Peyer's patch (tissue), 4 donors: ENCODE measurements at regions not wholly inside any gene's neighbourhood (a gene's known extent, or its start where the extent isn't known, plus 50 kb on each side); places are given as distances from the start of the nearest gene placed in this dataset.

Source experiments
- POLR2A ChIP-seq, 2 donors: fragments of 450-650 bp; IDR thresholded peaks; one replicate each; pipeline ENCODE4 v1.5.1; 2017; ENCODE audit warnings: antibody characterized with exemption in 2 of 2, mild to moderate bottlenecking in 2 of 2, moderate library complexity in 2 of 2
- TF ChIP-seq, protein P1 (sequence below), 6 experiments: fragments of 450-650 bp in 4 of 6; fragments of 200-600 bp in 2 of 6; sonication (generic) in 1 of 6; IDR thresholded peaks; one replicate each; pipeline ENCODE4 v1.5.1; 2017 to 2019; ENCODE audit warnings: antibody characterized with exemption in 6 of 6, mild to moderate bottlenecking in 3 of 6, moderate library complexity in 1 of 6

DNA sequence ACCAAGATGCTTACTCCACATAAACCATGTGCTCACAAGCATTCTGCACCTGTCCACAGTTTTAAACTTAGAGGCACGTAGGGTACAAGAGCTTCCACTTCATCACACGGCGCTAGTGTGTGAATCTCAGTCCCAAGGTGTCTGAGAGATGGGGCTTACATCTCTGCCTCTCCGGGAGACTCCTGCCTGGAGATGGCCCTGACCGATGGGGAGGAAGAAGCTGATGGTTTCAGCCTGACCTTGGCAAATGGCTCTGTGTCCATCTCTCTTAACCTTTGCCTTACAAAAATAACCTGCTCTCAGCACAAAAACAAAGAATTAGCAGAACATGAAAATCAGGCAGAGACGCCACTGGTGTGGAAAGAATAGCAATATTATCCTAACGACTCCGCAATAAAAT, 559.3 kb upstream of the B3GAT1 start:
- TF ChIP-seq, protein P1, sequence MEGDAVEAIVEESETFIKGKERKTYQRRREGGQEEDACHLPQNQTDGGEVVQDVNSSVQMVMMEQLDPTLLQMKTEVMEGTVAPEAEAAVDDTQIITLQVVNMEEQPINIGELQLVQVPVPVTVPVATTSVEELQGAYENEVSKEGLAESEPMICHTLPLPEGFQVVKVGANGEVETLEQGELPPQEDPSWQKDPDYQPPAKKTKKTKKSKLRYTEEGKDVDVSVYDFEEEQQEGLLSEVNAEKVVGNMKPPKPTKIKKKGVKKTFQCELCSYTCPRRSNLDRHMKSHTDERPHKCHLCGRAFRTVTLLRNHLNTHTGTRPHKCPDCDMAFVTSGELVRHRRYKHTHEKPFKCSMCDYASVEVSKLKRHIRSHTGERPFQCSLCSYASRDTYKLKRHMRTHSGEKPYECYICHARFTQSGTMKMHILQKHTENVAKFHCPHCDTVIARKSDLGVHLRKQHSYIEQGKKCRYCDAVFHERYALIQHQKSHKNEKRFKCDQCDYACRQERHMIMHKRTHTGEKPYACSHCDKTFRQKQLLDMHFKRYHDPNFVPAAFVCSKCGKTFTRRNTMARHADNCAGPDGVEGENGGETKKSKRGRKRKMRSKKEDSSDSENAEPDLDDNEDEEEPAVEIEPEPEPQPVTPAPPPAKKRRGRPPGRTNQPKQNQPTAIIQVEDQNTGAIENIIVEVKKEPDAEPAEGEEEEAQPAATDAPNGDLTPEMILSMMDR (IDR thresholded peaks at IDR 0.05) = no peak
- TF ChIP-seq POLR2A (IDR thresholded peaks at IDR 0.05) = no peak
